ENCODE measurements at regions not wholly inside any gene's neighbourhood (a gene's known extent, or its start where the extent isn't known, plus 50 kb on each side); places are given as distances from the start of the nearest gene placed in this dataset.
A peak's percentile ranks its signal among the peaks of the same experiment; 100 is the strongest.

GRCh38 chr6:8180327-8181159 is 78.2 kb upstream of the EEF1E1 start:
- TF ChIP-seq CTCF (IDR thresholded peaks at IDR 0.05): no peak
- Mint-ChIP-seq H3K27ac (ENCODE audit: unreplicated experiment) (peak overlapping the region; percentile 74), H3K4me3 (ENCODE audit: unreplicated experiment) (peak overlapping the region; percentile 2), H3K4me1 (ENCODE audit: unreplicated experiment) (peaks cover 60% of the 10 kb centered on the region), H3K36me3 (ENCODE audit: unreplicated experiment) (no peaks in the 10 kb centered on the region), H3K9me3 (ENCODE audit: unreplicated experiment) (no peaks in the 10 kb centered on the region), H3K27me3 (ENCODE audit: unreplicated experiment) (peaks cover 7% of the 10 kb centered on the region)
- DNase-seq (ENCODE audit: extremely low spot score, unreplicated experiment): no peak

- Mint-ChIP-seq H3K9me3 (ENCODE audit: unreplicated experiment) (no peaks in the 10 kb centered on the region), H3K27me3 (ENCODE audit: unreplicated experiment) (peaks cover 7% of the 10 kb centered on the region), H3K4me3 (ENCODE audit: unreplicated experiment) (no peak overlapping the region), H3K27ac (ENCODE audit: unreplicated experiment) (no peak overlapping the region), H3K4me1 (ENCODE audit: unreplicated experiment) (peaks cover 44% of the 10 kb centered on the region), H3K36me3 (ENCODE audit: unreplicated experiment) (no peaks in the 10 kb centered on the region)
- DNase-seq (ENCODE audit: extremely low spot score, unreplicated experiment): no peak
- no peak for TF ChIP-seq CTCF (IDR thresholded peaks at IDR 0.05)
These were observed 75.4 kb upstream of the EEF1E1 start for GRCh38 chr6:8177721-8178120.

GRCh38 chr6:8175046-8175777 is 72.9 kb upstream of the EEF1E1 start:
- no peaks in the 10 kb centered on the region for H3K9me3 Mint-ChIP-seq (ENCODE audit: unreplicated experiment)
- no peaks in the 10 kb centered on the region for H3K36me3 Mint-ChIP-seq (ENCODE audit: unreplicated experiment)
- H3K27me3 Mint-ChIP-seq (ENCODE audit: unreplicated experiment): peaks cover 7% of the 10 kb centered on the region
- TF ChIP-seq CTCF (IDR thresholded peaks at IDR 0.05): no peak
- no peak for DNase-seq (ENCODE audit: extremely low spot score, unreplicated experiment)
- H3K4me1 Mint-ChIP-seq (ENCODE audit: unreplicated experiment): peaks cover 19% of the 10 kb centered on the region
- H3K4me3 Mint-ChIP-seq (ENCODE audit: unreplicated experiment): no peak overlapping the region
- H3K27ac Mint-ChIP-seq (ENCODE audit: unreplicated experiment): no peak overlapping the region

GRCh38 chr6:8174571-8174970 is 72.2 kb upstream of the EEF1E1 start:
- Mint-ChIP-seq H3K27ac (ENCODE audit: unreplicated experiment) (no peak overlapping the region), H3K4me1 (ENCODE audit: unreplicated experiment) (peaks cover 13% of the 10 kb centered on the region), H3K36me3 (ENCODE audit: unreplicated experiment) (no peaks in the 10 kb centered on the region), H3K4me3 (ENCODE audit: unreplicated experiment) (no peak overlapping the region), H3K27me3 (ENCODE audit: unreplicated experiment) (peaks cover 7% of the 10 kb centered on the region), H3K9me3 (ENCODE audit: unreplicated experiment) (no peaks in the 10 kb centered on the region)
- DNase-seq (ENCODE audit: extremely low spot score, unreplicated experiment): no peak
- TF ChIP-seq CTCF (IDR thresholded peaks at IDR 0.05): no peak

- Mint-ChIP-seq H3K36me3 (ENCODE audit: unreplicated experiment) (no peaks in the 10 kb centered on the region), H3K4me1 (ENCODE audit: unreplicated experiment) (peaks cover 3% of the 10 kb centered on the region)
- TF ChIP-seq CTCF (IDR thresholded peaks at IDR 0.05): no peak
These were observed 70.2 kb upstream of the EEF1E1 start for GRCh38 chr6:8172530-8172929.

More at GRCh38 chr6:8172530-8172929, 70.2 kb upstream of the EEF1E1 start:
- DNase-seq (ENCODE audit: extremely low spot score, unreplicated experiment): no peak
- Mint-ChIP-seq H3K27me3 (ENCODE audit: unreplicated experiment) (peaks cover 13% of the 10 kb centered on the region), H3K27ac (ENCODE audit: unreplicated experiment) (no peak overlapping the region), H3K9me3 (ENCODE audit: unreplicated experiment) (no peaks in the 10 kb centered on the region), H3K4me3 (ENCODE audit: unreplicated experiment) (no peak overlapping the region)

Data from osteocyte (in vitro differentiated cells).